ENCODE measurements at regions not wholly inside any gene's neighbourhood (a gene's known extent, or its start where the extent isn't known, plus 50 kb on each side); places are given as distances from the start of the nearest gene placed in this dataset.

GRCh38 chr14:22280497-22281316 is 308.3 kb downstream of the DAD1 start:
- no peak for TF ChIP-seq CTCF (IDR thresholded peaks at IDR 0.05; ENCODE audit: low read depth, low read length)
- no peak for DNase-seq (ENCODE audit: extremely low read depth, low read depth)

- TF ChIP-seq CTCF (IDR thresholded peaks at IDR 0.05; ENCODE audit: low read depth, low read length) = peak; percentile 56
- no peak for DNase-seq (ENCODE audit: extremely low read depth, low read depth)
Observed at GRCh38 chr14:22276913-22277816, 311.9 kb downstream of the DAD1 start.

DNA sequence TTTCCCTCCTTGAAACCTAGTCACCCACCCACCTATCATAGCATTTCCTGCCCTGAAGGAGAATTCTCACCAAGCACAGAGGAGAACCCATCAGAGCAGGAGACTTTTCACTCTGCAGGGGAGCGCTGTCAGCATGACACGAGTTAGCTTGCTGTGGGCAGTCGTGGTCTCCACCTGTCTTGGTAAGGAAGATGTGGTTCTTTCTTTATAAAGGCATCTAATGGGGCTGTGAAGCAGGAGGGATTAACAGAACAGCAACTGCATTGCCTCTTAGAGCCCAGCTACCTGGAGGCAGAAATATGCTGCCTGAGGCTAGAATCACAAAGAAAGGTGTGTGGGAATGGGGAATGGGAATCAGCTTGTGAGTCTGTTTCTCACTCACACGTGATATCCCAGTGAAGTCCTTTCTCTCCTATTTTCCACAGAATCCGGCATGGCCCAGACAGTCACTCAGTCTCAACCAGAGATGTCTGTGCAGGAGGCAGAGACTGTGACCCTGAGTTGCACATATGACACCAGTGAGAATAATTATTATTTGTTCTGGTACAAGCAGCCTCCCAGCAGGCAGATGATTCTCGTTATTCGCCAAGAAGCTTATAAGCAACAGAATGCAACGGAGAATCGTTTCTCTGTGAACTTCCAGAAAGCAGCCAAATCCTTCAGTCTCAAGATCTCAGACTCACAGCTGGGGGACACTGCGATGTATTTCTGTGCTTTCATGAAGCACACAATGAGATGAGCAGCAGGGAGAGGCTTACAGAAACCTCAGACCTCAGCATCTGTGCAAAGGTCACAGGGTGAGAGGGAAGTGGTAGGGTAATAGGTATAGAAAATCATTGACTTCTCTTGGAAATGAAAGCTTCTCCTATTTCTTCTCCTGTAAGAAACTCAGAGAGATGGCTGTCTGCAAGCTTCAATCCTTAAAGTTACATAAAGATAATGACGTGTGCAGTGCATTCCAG is 316.9 kb downstream of the DAD1 start:
- no peak for TF ChIP-seq CTCF (IDR thresholded peaks at IDR 0.05; ENCODE audit: low read depth, low read length)
- DNase-seq (ENCODE audit: extremely low read depth, low read depth) = no peak

DNA sequence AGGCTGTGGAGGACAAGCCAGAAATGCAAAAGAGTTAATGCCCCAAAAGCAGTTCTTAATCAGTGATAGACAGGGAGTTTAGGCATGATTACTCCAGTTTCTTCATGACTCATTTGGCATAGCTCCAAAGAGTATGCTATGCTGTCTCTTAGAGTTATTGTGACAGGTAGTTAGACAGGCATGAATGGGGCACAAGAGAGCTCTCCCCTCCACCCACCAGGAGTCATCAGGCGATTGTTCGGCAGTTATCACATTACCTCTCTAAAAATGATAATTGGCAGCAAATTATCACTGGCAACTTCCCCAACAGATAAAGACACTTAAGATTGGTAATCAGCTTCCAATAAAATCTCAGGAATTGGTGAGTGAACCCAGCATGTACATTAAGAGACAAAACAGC is 320.1 kb downstream of the DAD1 start:
- DNase-seq (ENCODE audit: extremely low read depth, low read depth) = no peak
- no peak for TF ChIP-seq CTCF (IDR thresholded peaks at IDR 0.05; ENCODE audit: low read depth, low read length)

GRCh38 chr14:22266683-22267082 is 322.3 kb downstream of the DAD1 start:
- no peak for DNase-seq (ENCODE audit: extremely low read depth, low read depth)
- no peak for TF ChIP-seq CTCF (IDR thresholded peaks at IDR 0.05; ENCODE audit: low read depth, low read length)

DNA sequence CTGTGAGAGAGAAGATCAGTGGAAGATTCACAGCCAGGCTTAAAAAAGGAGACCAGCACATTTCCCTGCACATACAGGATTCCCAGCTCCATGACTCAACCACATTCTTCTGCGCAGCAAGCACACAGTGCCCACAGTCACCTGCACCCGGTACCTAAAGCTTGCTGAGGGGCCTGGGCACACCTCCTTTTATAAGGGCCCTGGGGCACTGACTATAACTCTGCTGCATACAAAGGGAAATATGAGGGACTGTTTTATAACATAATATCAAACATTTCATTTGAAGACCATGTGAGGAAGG is 322.9 kb downstream of the DAD1 start:
- TF ChIP-seq CTCF (IDR thresholded peaks at IDR 0.05; ENCODE audit: low read depth, low read length) = no peak
- no peak for DNase-seq (ENCODE audit: extremely low read depth, low read depth)

Data from AG09319 (cell line).